Endothelial cell of umbilical vein (primary cell): ENCODE measurements at regions not wholly inside any gene's neighbourhood (a gene's known extent, or its start where the extent isn't known, plus 50 kb on each side); places are given as distances from the start of the nearest gene placed in this dataset.

Experiments used
- BruUV-seq: library from RNA; stranded (reverse); fragments of 400-500 nt; replicated peaks from 2 replicates; lab custom pipeline; 2021; lab: Mats Ljungman, UMichigan
- CTCF ChIA-PET: fragments of 300-600, 350-600 bp; sonication (Branson Sonifier 250); formaldehyde crosslinking; loops from one replicate; lab custom pipeline; 2021; ENCODE audit warnings: antibody characterized with exemption, inconsistent platforms; lab: Charles Lee
- POLR2A ChIA-PET: fragments of 300-600, 350-600 bp; sonication (Branson Sonifier 250); formaldehyde crosslinking; loops from one replicate; lab custom pipeline; 2021; ENCODE audit warnings: antibody characterized with exemption, inconsistent platforms; lab: Charles Lee
- DNase-seq: peaks from one replicate; pipeline ENCODE4 v3.0.0-alpha.2; 2011; ENCODE audit warnings: low read depth, low spot score
- FAIRE-seq: peaks from 2 replicates; lab custom pipeline; 2011; peaks lifted over from hg19 to GRCh38; lab: Jason Lieb, UNC
- H2AFZ ChIP-seq: 2 replicates; pipeline ENCODE4 v1.6.0; 2012; ENCODE audit warnings: low read depth, low read length, control low read depth, inconsistent platforms
- H3K27ac ChIP-seq: 2 replicates; pipeline ENCODE4 v1.5.1; 2011; ENCODE audit warnings: low read depth, mild to moderate bottlenecking, control low read depth, low read length, moderate library complexity; ENCODE audit not compliant: insufficient read depth
- H3K27me3 ChIP-seq, 2 experiments: 2 replicates each; pipeline versions ENCODE4 v1.6.0 to v1.6.1; 2011; ENCODE audit warnings: low read length in 2 of 2, mixed read lengths in 1 of 2; ENCODE audit not compliant: control insufficient read depth in 2 of 2, insufficient read depth in 2 of 2
- H3K36me3 ChIP-seq, 2 experiments: 2 replicates in 1 of 2; 3 replicates in 1 of 2; pipeline ENCODE4 v1.5.1; 2011; ENCODE audit warnings: low read length in 2 of 2, mild to moderate bottlenecking in 1 of 2, moderate library complexity in 1 of 2; ENCODE audit not compliant: control insufficient read depth in 2 of 2, insufficient read depth in 2 of 2; ENCODE audit errors: extremely low read depth in 1 of 2
- H3K4me1 ChIP-seq: 3 replicates; pipeline ENCODE4 v1.5.1; 2011; ENCODE audit warnings: mild to moderate bottlenecking, low read length; ENCODE audit not compliant: control insufficient read depth, insufficient read depth; ENCODE audit errors: extremely low read depth
- H3K4me2 ChIP-seq: 2 replicates; pipeline ENCODE4 v1.6.1; 2011; ENCODE audit warnings: low read length, control low read depth, mixed read lengths; ENCODE audit not compliant: insufficient read depth
- H3K4me3 ChIP-seq, 3 experiments: fragments of 200-600 bp in 1 of 3; sonication (generic), shearing (Covaris generic) in 1 of 3; replicated peaks in 1 of 3; 2 replicates each; pipeline ENCODE4 v1.5.1; 2011 to 2016; ENCODE audit warnings: control low read depth in 3 of 3, low read length in 3 of 3, mild to moderate bottlenecking in 2 of 3, inconsistent platforms in 1 of 3, low read depth in 1 of 3, moderate library complexity in 1 of 3; ENCODE audit not compliant: insufficient read depth in 1 of 3
- H3K79me2 ChIP-seq: 2 replicates; pipeline ENCODE4 v1.6.0; 2012; ENCODE audit warnings: low read length, inconsistent platforms; ENCODE audit not compliant: control insufficient read depth, insufficient read depth
- H3K9ac ChIP-seq: replicated peaks from 2 replicates; pipeline ENCODE3; 2011; ENCODE audit warnings: low read length, control low read depth; ENCODE audit not compliant: insufficient read depth; ENCODE audit errors: extremely low read depth
- H3K9me1 ChIP-seq: replicated peaks from 3 replicates; pipeline ENCODE4 v1.6.0; 2011; ENCODE audit warnings: mild to moderate bottlenecking, low read length; ENCODE audit not compliant: control insufficient read depth, insufficient read depth; ENCODE audit errors: extremely low read depth
- H3K9me3 ChIP-seq: replicated peaks from 2 replicates; pipeline ENCODE4 v1.5.1; 2012; ENCODE audit warnings: low read length, inconsistent platforms; ENCODE audit not compliant: control insufficient read depth, insufficient read depth
- H4K20me1 ChIP-seq: replicated peaks from 2 replicates; pipeline ENCODE3; 2011; ENCODE audit warnings: mild to moderate bottlenecking, low read length; ENCODE audit not compliant: control insufficient read depth, insufficient read depth; ENCODE audit errors: extremely low read depth
- CTCF ChIP-seq, 2 donors: IDR thresholded peaks; 1 replicate in 1 of 2; 2 replicates in 1 of 2; pipeline ENCODE4 v1.5.1; 2011; ENCODE audit warnings: low read length in 2 of 2, mild to moderate bottlenecking in 2 of 2, moderate library complexity in 2 of 2, control low read depth in 1 of 2, inconsistent platforms in 1 of 2, low read depth in 1 of 2; ENCODE audit not compliant: insufficient read depth in 1 of 2; ENCODE audit errors: extremely low read depth in 1 of 2
- EZH2 ChIP-seq: IDR thresholded peaks from 2 replicates; pipeline ENCODE4 v1.6.1; 2012; ENCODE audit warnings: borderline replicate concordance, low read depth, mild to moderate bottlenecking, moderate library complexity, low read length, inconsistent platforms; ENCODE audit not compliant: severe bottlenecking
- FOS ChIP-seq: IDR thresholded peaks from 2 replicates; pipeline ENCODE4 v1.6.1; 2011; ENCODE audit warnings: mild to moderate bottlenecking, low read length, moderate library complexity, borderline replicate concordance; ENCODE audit not compliant: insufficient read depth
- GATA2 ChIP-seq: IDR thresholded peaks from 2 replicates; pipeline ENCODE4 v1.7.0; 2011; ENCODE audit warnings: low read depth, mild to moderate bottlenecking, moderate library complexity, mixed read lengths, low read length; ENCODE audit not compliant: insufficient read length, insufficient read depth
- JUN ChIP-seq: IDR thresholded peaks from 2 replicates; pipeline ENCODE4 v1.6.1; 2011; ENCODE audit warnings: borderline replicate concordance, low read depth; ENCODE audit not compliant: insufficient read length, insufficient read depth
- MAX ChIP-seq: IDR thresholded peaks from 2 replicates; pipeline ENCODE4 v1.6.1; 2011; ENCODE audit not compliant: insufficient read depth, insufficient read length
- MYC ChIP-seq: IDR thresholded peaks from one replicate; pipeline ENCODE4 v1.6.1; 2011; ENCODE audit warnings: mild to moderate bottlenecking, low read depth, low read length
- POLR2A ChIP-seq: IDR thresholded peaks from 2 replicates; pipeline ENCODE4 v1.6.1; 2012; ENCODE audit warnings: low read depth, mild to moderate bottlenecking, control low read depth, low read length
- POLR2AphosphoS5 ChIP-seq: IDR thresholded peaks from 2 replicates; pipeline ENCODE4 v1.6.1; 2012; ENCODE audit warnings: low read depth, mild to moderate bottlenecking, control low read depth, low read length, moderate library complexity; ENCODE audit not compliant: insufficient read depth
- dilution Hi-C: fragments of 300-500 bp; cut with MboI; formaldehyde crosslinking; loops from one replicate; pipeline ENCODE4 v1.15.0; 2019; ENCODE audit warnings: low sequenced_read_pairs; ENCODE audit not compliant: extremely low pct_ligation_motif_present
- intact Hi-C: fragments of 100-400 bp; cut with micrococcal nuclease; formaldehyde crosslinking; loops from one replicate; pipeline ENCODE4 v1.10.0; 2022

- Histone ChIP-seq H3K9me3 (no peaks in the 10 kb centered on the region), H2AFZ (no peak overlapping the region), H3K9ac (no peak overlapping the region), H3K4me2 (no peak overlapping the region), H3K4me1 (no peaks in the 10 kb centered on the region), H3K79me2 (no peaks in the 10 kb centered on the region), H3K9me1 (no peaks in the 10 kb centered on the region), H4K20me1 (no peaks in the 10 kb centered on the region), H3K36me3 (no peaks in the 10 kb centered on the region), H3K27me3 (no peaks in the 10 kb centered on the region), H3K27ac (no peak overlapping the region), H3K4me3 (no peak overlapping the region)
- dilution Hi-C loops = no loop called here
- POLR2A ChIA-PET = no interaction called here
- BruUV-seq = no TSS peak
- CTCF ChIA-PET = no interaction called here
- FAIRE-seq = no peak
- TF ChIP-seq POLR2AphosphoS5 (no peak), CTCF (IDR thresholded peaks at IDR 0.05; ENCODE audit: extremely low read depth in 1 of 2, insufficient read depth in 1 of 2, low read depth in 1 of 2, low read length in 2 of 2) (no peak), MAX (no peak), JUN (no peak), MYC (no peak), EZH2 (no peak), POLR2A (no peak), GATA2 (no peak), FOS (no peak)
- no peak for DNase-seq
- intact Hi-C loops = no loop called here
Observed at GRCh38 chr5:12690361-12690760, 786.1 kb upstream of the CTNND2 start.
